ACHN (cell line): ENCODE measurements at regions not wholly inside any gene's neighbourhood (a gene's known extent, or its start where the extent isn't known, plus 50 kb on each side); places are given as distances from the start of the nearest gene placed in this dataset.

Source experiments
- DNase-seq: peaks from one replicate; pipeline ENCODE4 v3.0.0-alpha.2; 2015
- in situ Hi-C: cut with HindIII; loops from 2 replicates; pipeline ENCODE4 v1.10.0; 2017; ENCODE audit warnings: low sequenced_read_pairs, low pct_ligation_motif_present, low pct_unique_long_range_greater_than_20kb

- DNase-seq: no peak
- in situ Hi-C loops: no loop called here
Observed at GRCh38 chr2:196565106-196565765, 74.3 kb upstream of the CCDC150 start.

GRCh38 chr2:196565982-196566381 is 73.5 kb upstream of the CCDC150 start:
- DNase-seq: no peak
- in situ Hi-C loops: no loop called here

GRCh38 chr2:196566961-196567666 is 72.4 kb upstream of the CCDC150 start:
- DNase-seq: no peak
- in situ Hi-C loops: no loop called here

GRCh38 chr2:196568506-196568905 is 71.0 kb upstream of the CCDC150 start:
- DNase-seq: no peak
- in situ Hi-C loops: no loop called here

GRCh38 chr2:196584903-196585302 is 54.6 kb upstream of the CCDC150 start:
- in situ Hi-C loops: no loop called here
- no peak for DNase-seq

GRCh38 chr2:196586511-196586991 is 53.0 kb upstream of the CCDC150 start:
- in situ Hi-C loops: no loop called here

GRCh38 chr2:196587056-196587455 is 52.5 kb upstream of the CCDC150 start:
- no peak for DNase-seq
- in situ Hi-C loops: no loop called here

More at GRCh38 chr2:196586511-196586991, 53.0 kb upstream of the CCDC150 start:
- DNase-seq: peak; percentile 93

GRCh38 chr2:196587739-196588138 is 51.8 kb upstream of the CCDC150 start:
- in situ Hi-C loops: no loop called here

GRCh38 chr2:196589419-196589818 is 50.1 kb upstream of the CCDC150 start:
- in situ Hi-C loops: no loop called here
- DNase-seq: no peak

More at GRCh38 chr2:196587739-196588138, 51.8 kb upstream of the CCDC150 start:
- DNase-seq: no peak
